DMS153 treated with DMSO at 0.1 percent for 48 hours (cell line): ENCODE measurements at regions not wholly inside any gene's neighbourhood (a gene's known extent, or its start where the extent isn't known, plus 50 kb on each side); places are given as distances from the start of the nearest gene placed in this dataset.

ENCODE experiments used
- DNase-seq: peaks from one replicate; lab custom pipeline; 2025; ENCODE audit not compliant: unreplicated experiment; lab: John Stamatoyannopoulos, UW

GRCh38 chr15:77716632-77717332, 84.1 kb upstream of the LINGO1 start:
- no peak for DNase-seq

DNA sequence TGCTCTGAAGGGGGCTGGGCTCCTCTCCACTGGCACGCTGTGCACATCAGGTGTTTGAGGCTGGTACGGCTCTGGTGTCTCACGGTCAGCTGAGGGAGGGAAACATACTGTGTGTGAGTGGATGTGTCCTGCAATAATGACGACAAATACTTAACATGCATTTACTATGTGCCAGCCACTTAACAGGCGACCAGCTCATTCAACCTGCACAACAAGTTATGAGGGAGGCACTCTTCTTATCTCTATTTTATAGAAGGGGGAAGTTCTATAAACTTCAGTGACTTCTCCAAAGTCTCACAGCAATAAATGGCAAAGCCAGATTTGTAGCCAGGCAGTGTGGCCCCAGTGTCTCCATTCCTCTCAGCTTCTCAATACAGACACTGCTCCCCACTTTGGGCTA, 83.1 kb upstream of the LINGO1 start:
- DNase-seq = no peak

- no peak for DNase-seq
These were observed 82.3 kb upstream of the LINGO1 start for GRCh38 chr15:77715051-77715450.

DNA sequence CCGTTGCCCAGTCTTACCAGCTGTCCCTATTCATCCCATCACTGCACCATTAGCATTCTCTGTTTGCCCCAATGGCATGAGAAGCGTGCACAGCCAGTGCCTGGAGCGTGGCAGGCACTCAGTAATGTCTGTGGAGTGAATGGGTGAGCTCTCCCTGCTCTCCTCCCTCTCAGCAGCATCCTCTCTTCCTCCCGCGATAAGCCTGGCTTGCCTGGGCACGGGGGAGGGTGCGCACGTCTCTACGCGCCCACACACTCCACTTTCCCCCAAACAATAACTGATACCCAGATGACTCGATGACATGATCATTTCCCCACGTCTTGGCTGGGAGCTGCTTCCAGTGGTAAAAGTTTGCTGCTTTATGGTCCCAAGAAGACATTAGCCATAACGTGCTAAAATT, 81.8 kb upstream of the LINGO1 start:
- no peak for DNase-seq

GRCh38 chr15:77714023-77714422, 81.3 kb upstream of the LINGO1 start:
- DNase-seq = no peak

DNA sequence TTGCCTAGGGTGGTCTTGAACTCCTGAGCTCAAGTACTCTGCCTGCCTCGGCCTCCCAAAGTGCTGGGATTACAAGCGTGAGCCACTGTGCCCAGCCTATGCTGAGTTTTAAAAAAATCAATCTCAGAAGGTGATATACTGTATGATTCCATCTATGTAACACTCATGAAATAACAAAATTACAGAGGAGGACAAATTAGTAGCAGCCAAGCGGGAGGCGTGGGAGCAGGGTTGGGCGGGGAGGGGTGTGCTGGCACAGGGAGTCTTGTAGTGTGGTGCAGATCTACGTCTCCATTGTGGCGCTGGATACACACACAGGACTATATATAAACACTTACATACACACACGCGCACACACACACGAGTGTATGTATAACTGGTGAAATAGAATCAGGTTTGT, 80.6 kb upstream of the LINGO1 start:
- DNase-seq = no peak

GRCh38 chr15:77712438-77712837, 79.7 kb upstream of the LINGO1 start:
- no peak for DNase-seq

DNA sequence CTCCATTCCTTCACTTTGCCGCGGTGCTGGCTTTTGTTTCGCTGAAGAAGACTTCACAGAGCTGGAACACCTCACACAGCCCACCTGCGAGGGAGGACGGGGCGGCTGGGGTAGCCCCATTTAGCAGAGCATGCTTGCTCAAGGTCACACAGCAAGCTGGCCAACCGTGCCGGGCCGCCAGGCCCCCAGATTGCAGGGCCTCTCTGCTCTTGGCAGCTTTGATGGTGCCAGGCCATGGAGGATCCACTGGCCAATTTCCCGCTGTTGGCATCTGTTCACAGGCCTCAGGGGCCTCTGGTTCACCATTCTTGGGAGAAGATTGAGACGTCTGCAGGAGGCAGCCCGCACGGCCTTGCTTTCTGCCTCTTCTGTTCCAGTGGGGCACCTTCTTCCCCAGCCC, 77.9 kb upstream of the LINGO1 start:
- no peak for DNase-seq

DNA sequence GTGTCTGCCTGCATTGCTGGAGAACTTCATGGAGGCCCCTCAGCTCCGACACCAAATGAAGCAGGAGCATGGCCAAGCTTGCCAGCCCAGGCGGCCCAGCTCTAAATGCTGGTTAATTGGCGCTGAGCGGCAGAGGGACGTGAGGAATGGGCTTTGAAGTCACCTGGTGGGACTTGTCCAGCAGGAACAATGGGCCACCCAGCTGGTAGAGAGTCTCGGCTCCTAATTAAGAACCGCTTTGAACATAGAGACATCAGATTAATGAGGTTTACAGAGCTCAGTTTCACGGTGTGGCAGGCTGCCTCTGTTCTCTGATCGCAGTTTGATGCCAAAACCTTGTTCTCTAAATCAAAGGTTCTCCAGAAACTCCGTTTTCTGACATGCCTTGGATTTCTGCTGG, 77.5 kb upstream of the LINGO1 start:
- DNase-seq = no peak

DNA sequence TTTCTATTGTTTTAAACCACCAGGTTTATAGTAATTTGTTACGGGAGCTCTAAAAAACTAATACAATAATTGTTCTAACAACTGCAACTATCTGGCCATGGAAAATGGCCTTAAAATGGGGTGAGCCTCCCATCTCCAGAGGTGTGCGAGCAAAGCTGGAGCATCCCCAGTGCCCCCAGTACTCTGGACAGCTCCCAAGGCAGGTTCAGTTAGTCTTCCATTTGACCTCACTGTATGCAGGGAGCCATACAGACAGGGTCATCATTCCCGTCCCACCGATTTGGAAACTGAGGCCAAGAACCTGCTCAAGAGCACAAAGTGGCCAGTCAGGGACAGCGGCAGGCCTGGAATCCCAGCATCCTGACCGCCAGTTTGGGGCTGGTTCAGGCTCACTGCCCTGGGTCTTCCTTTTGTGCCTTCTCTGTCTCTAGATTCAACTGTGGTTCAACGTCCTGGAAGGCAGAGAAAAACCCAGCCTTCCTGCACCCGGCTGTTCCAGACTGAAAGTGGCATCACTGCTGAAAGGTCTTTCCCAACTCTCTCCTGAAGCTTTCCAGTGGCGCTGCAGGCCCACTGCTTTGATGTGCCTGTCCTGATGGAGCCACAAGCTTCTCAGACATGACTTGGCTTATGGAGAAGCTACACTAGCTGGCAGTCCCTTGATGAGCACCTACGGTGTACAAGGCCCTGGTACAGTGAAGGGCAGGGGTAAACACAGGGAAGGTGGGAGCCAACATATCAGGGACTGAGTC, 76.6 kb upstream of the LINGO1 start:
- no peak for DNase-seq

- DNase-seq = no peak
These were observed 74.0 kb upstream of the LINGO1 start for GRCh38 chr15:77706482-77707244.

- DNase-seq = no peak
These were observed 69.7 kb upstream of the LINGO1 start for GRCh38 chr15:77702211-77702957.

DNA sequence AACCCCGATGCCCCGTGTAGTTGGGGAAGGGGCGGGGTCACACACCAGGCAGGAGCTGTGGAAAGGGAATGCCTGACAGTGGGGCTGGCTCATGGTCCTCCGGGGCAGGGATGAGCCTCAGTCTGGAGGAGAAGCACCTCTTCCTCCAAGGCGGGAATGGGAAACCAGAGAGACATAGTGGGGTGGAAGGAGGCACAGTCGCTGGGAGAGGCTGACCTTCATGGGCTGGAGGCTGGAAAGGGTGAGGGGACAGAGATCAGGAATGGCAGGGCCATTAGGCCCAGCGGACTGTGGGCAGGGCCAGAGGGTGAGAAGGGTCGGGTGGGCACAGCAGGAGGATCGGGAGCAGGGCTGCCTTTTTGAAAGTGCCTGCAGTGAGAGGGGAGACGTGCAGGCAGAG, 65.8 kb upstream of the LINGO1 start:
- DNase-seq = no peak

- no peak for DNase-seq
These were observed 65.2 kb upstream of the LINGO1 start for GRCh38 chr15:77697893-77698292.

DNA sequence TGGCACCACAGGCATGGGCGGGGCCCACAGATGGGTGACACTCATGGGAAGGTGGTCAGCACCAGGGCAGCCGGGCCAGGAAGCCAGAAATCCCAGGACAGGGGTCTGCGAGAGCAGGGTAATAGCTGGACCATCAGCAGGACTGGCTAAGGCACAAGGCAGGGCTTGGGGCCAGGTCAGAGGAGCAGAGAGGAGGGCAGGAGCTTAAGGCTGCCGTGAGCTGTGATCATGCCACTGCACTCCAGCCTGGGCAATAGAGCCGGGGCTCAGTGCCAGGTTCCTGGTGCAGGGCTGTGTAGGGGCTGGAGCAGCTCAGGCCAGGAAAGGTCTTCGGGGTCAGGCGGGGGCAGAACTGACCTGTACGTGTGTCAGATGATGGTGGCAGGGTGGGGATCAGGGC, 64.2 kb upstream of the LINGO1 start:
- no peak for DNase-seq

- no peak for DNase-seq
These were observed 63.4 kb upstream of the LINGO1 start for GRCh38 chr15:77695961-77696582.

DNA sequence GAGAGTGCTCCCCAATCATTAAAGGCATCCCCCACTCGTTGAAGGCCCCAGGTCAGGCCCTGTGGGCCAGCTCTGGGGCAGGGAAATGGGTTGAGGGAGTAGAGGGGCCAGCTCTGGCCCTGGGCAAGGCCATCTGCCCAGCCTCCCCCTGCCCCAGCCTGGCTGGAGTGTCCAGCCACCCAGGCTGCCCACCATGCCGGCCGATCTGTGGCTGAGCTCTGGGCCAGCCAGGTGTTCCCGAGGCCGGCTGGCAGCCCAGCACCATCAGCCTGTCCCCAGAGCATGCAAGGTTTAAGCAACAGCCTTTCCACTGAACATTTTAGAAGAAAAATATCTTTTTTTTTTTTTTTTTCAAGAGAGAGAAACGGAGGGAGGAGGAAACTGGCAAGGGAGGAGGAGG, 62.8 kb upstream of the LINGO1 start:
- DNase-seq = no peak

DNA sequence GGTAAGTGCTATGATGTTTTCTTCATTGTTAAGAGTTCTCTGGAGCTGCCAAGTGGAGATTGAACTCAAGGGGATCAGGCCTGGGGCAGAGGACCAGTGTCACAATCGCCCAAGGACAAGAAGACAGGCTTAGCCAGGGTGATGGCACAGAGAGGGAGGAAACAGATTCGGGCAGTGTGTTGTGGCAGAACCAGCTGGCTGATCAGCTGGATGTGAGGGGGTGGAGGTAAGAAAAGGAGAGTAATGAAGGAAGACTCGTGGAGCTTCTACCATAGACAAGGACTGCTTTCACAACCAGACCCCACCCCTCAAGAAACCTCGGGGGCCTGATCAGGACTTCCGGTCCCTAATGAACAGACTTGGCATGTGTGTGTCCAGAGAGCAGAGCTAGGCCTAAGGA, 60.9 kb upstream of the LINGO1 start:
- DNase-seq = no peak

DNA sequence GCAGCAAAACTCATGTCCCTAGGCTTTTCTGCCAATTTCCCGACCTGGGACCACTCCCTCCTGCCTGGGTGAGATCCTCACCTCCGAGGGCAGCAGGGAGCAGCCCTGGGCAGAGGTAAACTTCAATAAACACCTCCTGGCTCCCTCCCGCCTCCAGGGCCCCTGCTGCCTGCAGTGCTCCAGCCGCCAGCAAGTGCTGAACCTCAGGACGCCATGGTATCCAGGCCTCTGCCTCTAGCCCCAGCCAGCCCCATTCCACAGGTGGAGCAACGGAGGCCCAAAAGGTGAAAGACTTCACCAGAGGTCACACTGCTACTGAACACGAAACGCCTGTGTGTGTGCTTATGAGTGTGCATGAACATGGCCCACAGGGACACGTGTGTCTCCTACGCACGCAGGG, 59.9 kb upstream of the LINGO1 start:
- no peak for DNase-seq

DNA sequence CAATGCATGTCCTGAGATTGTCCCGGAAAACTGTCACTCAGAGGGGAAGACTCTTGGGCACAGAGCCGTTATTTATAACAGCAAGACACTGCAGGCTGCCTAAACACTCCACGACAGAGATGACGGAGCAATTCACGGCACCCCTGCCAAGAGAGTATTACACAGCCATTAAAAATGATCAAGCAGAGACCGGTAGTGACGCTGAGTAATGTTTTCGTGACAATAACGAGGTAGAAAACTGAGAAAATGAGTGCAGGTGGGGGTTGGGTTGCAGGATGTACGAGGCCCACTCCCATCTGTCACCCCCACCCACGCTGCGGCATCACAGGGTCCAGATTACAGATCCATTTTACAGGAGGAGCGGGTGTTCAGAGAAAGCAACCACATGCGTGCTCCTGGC, 58.9 kb upstream of the LINGO1 start:
- DNase-seq = no peak

DNA sequence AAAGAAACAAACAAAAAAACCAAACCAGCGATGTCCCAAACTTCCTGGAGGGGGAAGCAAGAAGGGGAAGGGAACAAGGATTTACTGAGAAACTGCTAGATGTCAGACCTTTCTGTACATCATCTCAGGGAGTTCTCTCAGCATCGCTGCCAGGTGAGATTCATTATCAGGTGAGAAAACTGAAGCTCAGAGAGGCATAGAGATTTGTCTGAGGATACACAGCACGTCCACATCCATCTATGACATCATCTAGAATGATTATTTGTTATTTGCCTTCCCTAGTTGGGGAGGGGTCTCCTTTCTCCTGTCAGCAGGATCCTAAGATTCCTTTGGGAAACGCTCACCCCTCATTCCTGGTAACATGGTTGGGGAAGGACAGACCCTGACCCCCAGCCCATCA, 57.1 kb upstream of the LINGO1 start:
- DNase-seq = no peak
